OCI-LY3 (cell line): ENCODE measurements at regions not wholly inside any gene's neighbourhood (a gene's known extent, or its start where the extent isn't known, plus 50 kb on each side); places are given as distances from the start of the nearest gene placed in this dataset.

ENCODE experiments used
- EZH2phosphoT487 ChIP-seq: fragments of 200-600 bp; shearing (Covaris generic); IDR thresholded peaks from 2 replicates; pipeline ENCODE4 v1.6.1; 2018; ENCODE audit warnings: antibody characterized with exemption, mixed run types, low read depth
- TF ChIP-seq, protein P1 (sequence below): fragments of 200-600, 300-600 bp; sonication (generic); IDR thresholded peaks from 2 replicates; pipeline ENCODE4 v1.5.1; 2014; ENCODE audit warnings: antibody characterized with exemption, low read length, low read depth

DNA sequence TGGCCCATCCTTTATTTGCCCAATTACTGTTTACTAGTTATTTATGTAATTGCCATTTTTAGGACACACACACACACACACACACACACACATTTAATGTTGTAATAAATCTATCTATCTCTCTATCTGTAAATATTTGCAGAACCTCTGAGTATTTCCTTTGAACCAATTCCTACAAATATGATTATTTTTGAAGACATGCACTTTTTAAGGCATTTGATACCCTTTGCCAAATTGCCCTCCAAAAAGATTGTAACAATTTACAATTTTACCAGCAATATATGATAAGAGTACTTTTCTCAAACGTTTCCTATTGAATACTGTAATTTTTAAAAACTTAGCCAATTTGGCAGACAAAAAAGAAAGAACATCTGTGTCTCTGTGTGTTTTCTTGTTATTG, 143.8 kb upstream of the FOXF1 start:
- TF ChIP-seq, protein P1, sequence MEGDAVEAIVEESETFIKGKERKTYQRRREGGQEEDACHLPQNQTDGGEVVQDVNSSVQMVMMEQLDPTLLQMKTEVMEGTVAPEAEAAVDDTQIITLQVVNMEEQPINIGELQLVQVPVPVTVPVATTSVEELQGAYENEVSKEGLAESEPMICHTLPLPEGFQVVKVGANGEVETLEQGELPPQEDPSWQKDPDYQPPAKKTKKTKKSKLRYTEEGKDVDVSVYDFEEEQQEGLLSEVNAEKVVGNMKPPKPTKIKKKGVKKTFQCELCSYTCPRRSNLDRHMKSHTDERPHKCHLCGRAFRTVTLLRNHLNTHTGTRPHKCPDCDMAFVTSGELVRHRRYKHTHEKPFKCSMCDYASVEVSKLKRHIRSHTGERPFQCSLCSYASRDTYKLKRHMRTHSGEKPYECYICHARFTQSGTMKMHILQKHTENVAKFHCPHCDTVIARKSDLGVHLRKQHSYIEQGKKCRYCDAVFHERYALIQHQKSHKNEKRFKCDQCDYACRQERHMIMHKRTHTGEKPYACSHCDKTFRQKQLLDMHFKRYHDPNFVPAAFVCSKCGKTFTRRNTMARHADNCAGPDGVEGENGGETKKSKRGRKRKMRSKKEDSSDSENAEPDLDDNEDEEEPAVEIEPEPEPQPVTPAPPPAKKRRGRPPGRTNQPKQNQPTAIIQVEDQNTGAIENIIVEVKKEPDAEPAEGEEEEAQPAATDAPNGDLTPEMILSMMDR = no peak
- TF ChIP-seq EZH2phosphoT487 = no peak
